ENCODE measurements at regions not wholly inside any gene's neighbourhood (a gene's known extent, or its start where the extent isn't known, plus 50 kb on each side); places are given as distances from the start of the nearest gene placed in this dataset.

- DNase-seq = peak in 1 of 14 experiments; percentile 23
- no peaks in the 10 kb centered on the region for H3K9me3 ChIP-seq (ENCODE audit: control insufficient read depth in 1 of 2, insufficient read depth in 1 of 2, low read length in 2 of 2)
- H3K9me3 Mint-ChIP-seq = no peaks in the 10 kb centered on the region
Observed at GRCh38 chr2:128636802-128637147, 318.1 kb upstream of the HS6ST1 start.

GRCh38 chr2:128637481-128638155, 318.9 kb upstream of the HS6ST1 start:
- Histone ChIP-seq H3K4me1 (ENCODE audit: insufficient read depth, low read length) (no peaks in the 10 kb centered on the region), H3K36me3 (ENCODE audit: insufficient read depth, low read length) (no peaks in the 10 kb centered on the region), H3K27ac (ENCODE audit: low read depth in 1 of 2, low read length in 2 of 2) (no peak overlapping the region), H3K9me3 (ENCODE audit: control insufficient read depth in 1 of 2, insufficient read depth in 1 of 2, low read length in 2 of 2) (no peaks in the 10 kb centered on the region), H3K4me3 (ENCODE audit: low read length) (no peak overlapping the region), H3K27me3 (ENCODE audit: control insufficient read depth in 1 of 2, insufficient read depth in 2 of 2, low read length in 2 of 2) (peaks cover 0 to 4% of the 10 kb centered on the region in 2 experiments)
- DNase-seq (peak in 1 of 14 experiments; percentile 8), ATAC-seq (ENCODE audit: poor library complexity) (no peak)
- no peak overlapping the region for H3K4me3 Mint-ChIP-seq
- H3K27ac Mint-ChIP-seq = no peak overlapping the region
- H3K27me3 Mint-ChIP-seq = no peaks in the 10 kb centered on the region
- no peaks in the 10 kb centered on the region for H3K9me3 Mint-ChIP-seq
- ChIA-PET POLR2A (no interaction called here), CTCF (no interaction called here)
- intact Hi-C loops (cut with DNase I, micrococcal nuclease) = no loop called here
- H3K36me3 Mint-ChIP-seq (ENCODE audit: low read depth) = no peaks in the 10 kb centered on the region
- no peak for TF ChIP-seq CTCF (IDR thresholded peaks at IDR 0.05)
- H3K4me1 Mint-ChIP-seq (ENCODE audit: low read depth) = no peaks in the 10 kb centered on the region

More at GRCh38 chr2:128636802-128637147, 318.1 kb upstream of the HS6ST1 start:
- H3K4me1 ChIP-seq (ENCODE audit: insufficient read depth, low read length) = no peaks in the 10 kb centered on the region
- CTCF ChIA-PET = no interaction called here
- H3K36me3 Mint-ChIP-seq (ENCODE audit: low read depth) = no peaks in the 10 kb centered on the region
- H3K27me3 Mint-ChIP-seq = no peaks in the 10 kb centered on the region
- ATAC-seq (ENCODE audit: poor library complexity) = no peak
- POLR2A ChIA-PET = no interaction called here
- intact Hi-C loops (cut with DNase I, micrococcal nuclease) = no loop called here
- H3K36me3 ChIP-seq (ENCODE audit: insufficient read depth, low read length) = no peaks in the 10 kb centered on the region
- TF ChIP-seq CTCF (IDR thresholded peaks at IDR 0.05) = no peak
- H3K27ac ChIP-seq (ENCODE audit: low read depth in 1 of 2, low read length in 2 of 2) = no peak overlapping the region
- H3K27me3 ChIP-seq (ENCODE audit: control insufficient read depth in 1 of 2, insufficient read depth in 2 of 2, low read length in 2 of 2) = peaks cover 0 to 4% of the 10 kb centered on the region in 2 experiments
- no peak overlapping the region for H3K27ac Mint-ChIP-seq
- H3K4me3 Mint-ChIP-seq = no peak overlapping the region
- H3K4me1 Mint-ChIP-seq (ENCODE audit: low read depth) = no peaks in the 10 kb centered on the region
- H3K4me3 ChIP-seq (ENCODE audit: low read length) = no peak overlapping the region

- DNase-seq = peak in 1 of 14 experiments; percentile 8
- ATAC-seq (ENCODE audit: poor library complexity) = no peak
Observed at GRCh38 chr2:128638341-128639119, 319.9 kb upstream of the HS6ST1 start.

More at GRCh38 chr2:128638341-128639119, 319.9 kb upstream of the HS6ST1 start:
- ChIA-PET POLR2A (no interaction called here), CTCF (no interaction called here)
- Histone ChIP-seq H3K4me3 (ENCODE audit: low read length) (no peak overlapping the region), H3K36me3 (ENCODE audit: insufficient read depth, low read length) (no peaks in the 10 kb centered on the region), H3K9me3 (ENCODE audit: control insufficient read depth in 1 of 2, insufficient read depth in 1 of 2, low read length in 2 of 2) (no peaks in the 10 kb centered on the region), H3K27me3 (ENCODE audit: control insufficient read depth in 1 of 2, insufficient read depth in 2 of 2, low read length in 2 of 2) (peaks cover 0 to 4% of the 10 kb centered on the region in 2 experiments), H3K27ac (ENCODE audit: low read depth in 1 of 2, low read length in 2 of 2) (no peak overlapping the region), H3K4me1 (ENCODE audit: insufficient read depth, low read length) (no peaks in the 10 kb centered on the region)
- Mint-ChIP-seq H3K27ac (no peak overlapping the region), H3K9me3 (no peaks in the 10 kb centered on the region), H3K36me3 (ENCODE audit: low read depth) (no peaks in the 10 kb centered on the region), H3K27me3 (no peaks in the 10 kb centered on the region), H3K4me1 (ENCODE audit: low read depth) (no peaks in the 10 kb centered on the region), H3K4me3 (no peak overlapping the region)
- TF ChIP-seq CTCF (IDR thresholded peaks at IDR 0.05) = no peak
- intact Hi-C loops (cut with DNase I, micrococcal nuclease) = no loop called here

Data from CD4-positive, alpha-beta T cell (primary cell).